Adipocyte (in vitro differentiated cells): ENCODE measurements at regions not wholly inside any gene's neighbourhood (a gene's known extent, or its start where the extent isn't known, plus 50 kb on each side); places are given as distances from the start of the nearest gene placed in this dataset.

Experiments
- DNase-seq: peaks from one replicate; pipeline ENCODE4 v3.0.0-alpha.2; 2015; ENCODE audit warnings: low read depth
- H3K27me3 ChIP-seq: replicated peaks from 2 replicates; pipeline ENCODE4 v1.7.0; 2013; ENCODE audit warnings: mild to moderate bottlenecking, low read length, moderate library complexity; ENCODE audit not compliant: control insufficient read depth, insufficient read depth
- H3K36me3 ChIP-seq: 2 replicates; pipeline ENCODE4 v1.7.0; 2013; ENCODE audit warnings: low read length, mild to moderate bottlenecking, moderate library complexity; ENCODE audit not compliant: control insufficient read depth, insufficient read depth, severe bottlenecking
- H3K4me1 ChIP-seq: 2 replicates; pipeline ENCODE4 v1.7.0; 2013; ENCODE audit warnings: mild to moderate bottlenecking, low read length, moderate library complexity; ENCODE audit not compliant: control insufficient read depth, insufficient read depth
- H3K4me3 ChIP-seq: 2 replicates; pipeline ENCODE4 v1.7.0; 2013; ENCODE audit warnings: mild to moderate bottlenecking, low read length, moderate library complexity
- H3K9ac ChIP-seq: 2 replicates; pipeline ENCODE4 v1.7.0; 2013; ENCODE audit warnings: mild to moderate bottlenecking, low read length, moderate library complexity
- H3K9me3 ChIP-seq: 2 replicates; pipeline ENCODE4 v1.7.0; 2013; ENCODE audit warnings: mild to moderate bottlenecking, low read length, moderate library complexity; ENCODE audit not compliant: control insufficient read depth

- no peak for DNase-seq
- no peaks in the 10 kb centered on the region for H3K27me3 ChIP-seq
- H3K4me1 ChIP-seq, result no peaks in the 10 kb centered on the region
- H3K9me3 ChIP-seq, result no peaks in the 10 kb centered on the region
- no peaks in the 10 kb centered on the region for H3K36me3 ChIP-seq
- no peak overlapping the region for H3K4me3 ChIP-seq
- no peak overlapping the region for H3K9ac ChIP-seq
Measured at GRCh38 chr2:221203856-221204255, 368.2 kb downstream of the EPHA4 start.

GRCh38 chr2:221204699-221205098 is 367.4 kb downstream of the EPHA4 start:
- Histone ChIP-seq H3K4me1 (no peaks in the 10 kb centered on the region), H3K36me3 (no peaks in the 10 kb centered on the region), H3K4me3 (no peak overlapping the region), H3K9me3 (no peaks in the 10 kb centered on the region), H3K9ac (no peak overlapping the region), H3K27me3 (no peaks in the 10 kb centered on the region)
- DNase-seq, result no peak

- Histone ChIP-seq H3K36me3 (no peaks in the 10 kb centered on the region), H3K4me3 (no peak overlapping the region), H3K4me1 (no peaks in the 10 kb centered on the region), H3K9ac (no peak overlapping the region), H3K27me3 (no peaks in the 10 kb centered on the region), H3K9me3 (no peaks in the 10 kb centered on the region)
- no peak for DNase-seq
Measured at GRCh38 chr2:221205103-221205673, 366.9 kb downstream of the EPHA4 start.

GRCh38 chr2:221210686-221211085 is 361.4 kb downstream of the EPHA4 start:
- Histone ChIP-seq H3K9me3 (no peaks in the 10 kb centered on the region), H3K36me3 (no peaks in the 10 kb centered on the region), H3K4me1 (no peaks in the 10 kb centered on the region), H3K9ac (no peak overlapping the region), H3K4me3 (no peak overlapping the region), H3K27me3 (no peaks in the 10 kb centered on the region)
- DNase-seq, result no peak

GRCh38 chr2:221211653-221212052 is 360.5 kb downstream of the EPHA4 start:
- H3K4me1 ChIP-seq, result no peaks in the 10 kb centered on the region

GRCh38 chr2:221212105-221212504 is 360.0 kb downstream of the EPHA4 start:
- no peak overlapping the region for H3K4me3 ChIP-seq
- H3K27me3 ChIP-seq, result no peaks in the 10 kb centered on the region
- DNase-seq, result no peak
- H3K36me3 ChIP-seq, result no peaks in the 10 kb centered on the region
- no peaks in the 10 kb centered on the region for H3K9me3 ChIP-seq
- no peak overlapping the region for H3K9ac ChIP-seq
- H3K4me1 ChIP-seq, result no peaks in the 10 kb centered on the region

More at GRCh38 chr2:221211653-221212052, 360.5 kb downstream of the EPHA4 start:
- Histone ChIP-seq H3K9ac (no peak overlapping the region), H3K27me3 (no peaks in the 10 kb centered on the region), H3K4me3 (no peak overlapping the region), H3K9me3 (no peaks in the 10 kb centered on the region), H3K36me3 (no peaks in the 10 kb centered on the region)
- DNase-seq, result no peak

GRCh38 chr2:221215487-221215886 is 356.6 kb downstream of the EPHA4 start:
- no peak overlapping the region for H3K9ac ChIP-seq
- no peak for DNase-seq
- H3K27me3 ChIP-seq, result no peaks in the 10 kb centered on the region
- no peaks in the 10 kb centered on the region for H3K9me3 ChIP-seq
- no peak overlapping the region for H3K4me3 ChIP-seq
- H3K4me1 ChIP-seq, result no peaks in the 10 kb centered on the region
- no peaks in the 10 kb centered on the region for H3K36me3 ChIP-seq

- Histone ChIP-seq H3K9me3 (no peaks in the 10 kb centered on the region), H3K27me3 (no peaks in the 10 kb centered on the region), H3K4me3 (no peak overlapping the region), H3K4me1 (no peaks in the 10 kb centered on the region), H3K36me3 (no peaks in the 10 kb centered on the region), H3K9ac (no peak overlapping the region)
- no peak for DNase-seq
Measured at GRCh38 chr2:221216636-221217035, 355.5 kb downstream of the EPHA4 start.

GRCh38 chr2:221225752-221226151 is 346.4 kb downstream of the EPHA4 start:
- Histone ChIP-seq H3K36me3 (no peaks in the 10 kb centered on the region), H3K27me3 (no peaks in the 10 kb centered on the region), H3K9me3 (no peaks in the 10 kb centered on the region), H3K4me3 (no peak overlapping the region), H3K4me1 (no peaks in the 10 kb centered on the region), H3K9ac (no peak overlapping the region)
- no peak for DNase-seq

- H3K9me3 ChIP-seq, result no peaks in the 10 kb centered on the region
- no peaks in the 10 kb centered on the region for H3K4me1 ChIP-seq
- no peaks in the 10 kb centered on the region for H3K36me3 ChIP-seq
- H3K27me3 ChIP-seq, result no peaks in the 10 kb centered on the region
- no peak overlapping the region for H3K4me3 ChIP-seq
- DNase-seq, result no peak
- H3K9ac ChIP-seq, result no peak overlapping the region
Measured at GRCh38 chr2:221228214-221228769, 343.8 kb downstream of the EPHA4 start.

GRCh38 chr2:221229099-221229498 is 343.0 kb downstream of the EPHA4 start:
- Histone ChIP-seq H3K4me3 (no peak overlapping the region), H3K27me3 (no peaks in the 10 kb centered on the region), H3K9me3 (no peaks in the 10 kb centered on the region), H3K9ac (no peak overlapping the region), H3K4me1 (no peaks in the 10 kb centered on the region), H3K36me3 (no peaks in the 10 kb centered on the region)
- DNase-seq, result no peak

GRCh38 chr2:221231511-221231910 is 340.6 kb downstream of the EPHA4 start:
- Histone ChIP-seq H3K36me3 (no peaks in the 10 kb centered on the region), H3K4me1 (no peaks in the 10 kb centered on the region), H3K27me3 (no peaks in the 10 kb centered on the region), H3K4me3 (no peak overlapping the region), H3K9me3 (no peaks in the 10 kb centered on the region), H3K9ac (no peak overlapping the region)
- DNase-seq, result no peak
